DOHH2 (cell line): ENCODE measurements at regions not wholly inside any gene's neighbourhood (a gene's known extent, or its start where the extent isn't known, plus 50 kb on each side); places are given as distances from the start of the nearest gene placed in this dataset.

ENCODE experiments used
- EZH2phosphoT487 ChIP-seq: fragments of 200-600 bp; sonication (generic); IDR thresholded peaks from 2 replicates; pipeline ENCODE4 v1.6.1; 2017; ENCODE audit warnings: borderline replicate concordance, mild to moderate bottlenecking, antibody characterized with exemption, low read length, moderate library complexity, mixed read lengths
- TF ChIP-seq, protein P1 (sequence below): fragments of 200-600 bp; sonication (generic); IDR thresholded peaks from one replicate; pipeline ENCODE4 v1.5.1; 2014; ENCODE audit warnings: antibody characterized with exemption, mild to moderate bottlenecking, low read depth, low read length; ENCODE audit not compliant: poor library complexity, severe bottlenecking

DNA sequence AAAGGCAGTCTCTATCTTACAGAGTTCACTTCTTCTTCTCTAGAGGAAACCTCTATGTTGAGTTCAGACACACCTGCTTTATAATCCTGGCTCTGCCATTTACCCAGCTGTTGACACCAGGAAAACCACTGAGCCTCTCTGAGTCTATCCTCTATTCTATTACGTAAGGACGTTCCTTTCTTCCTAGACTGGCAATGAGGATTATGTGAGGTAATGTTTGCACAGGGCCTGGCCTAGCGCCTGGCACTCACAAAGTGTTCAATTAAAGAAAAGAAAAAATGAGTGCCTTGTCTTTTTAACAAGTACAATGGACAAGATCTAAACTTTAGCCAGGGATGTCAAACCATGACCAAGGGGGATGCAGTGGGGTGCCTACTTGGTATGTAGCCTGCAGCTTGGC is 641.9 kb upstream of the TBX3 start:
- TF ChIP-seq, protein P1, sequence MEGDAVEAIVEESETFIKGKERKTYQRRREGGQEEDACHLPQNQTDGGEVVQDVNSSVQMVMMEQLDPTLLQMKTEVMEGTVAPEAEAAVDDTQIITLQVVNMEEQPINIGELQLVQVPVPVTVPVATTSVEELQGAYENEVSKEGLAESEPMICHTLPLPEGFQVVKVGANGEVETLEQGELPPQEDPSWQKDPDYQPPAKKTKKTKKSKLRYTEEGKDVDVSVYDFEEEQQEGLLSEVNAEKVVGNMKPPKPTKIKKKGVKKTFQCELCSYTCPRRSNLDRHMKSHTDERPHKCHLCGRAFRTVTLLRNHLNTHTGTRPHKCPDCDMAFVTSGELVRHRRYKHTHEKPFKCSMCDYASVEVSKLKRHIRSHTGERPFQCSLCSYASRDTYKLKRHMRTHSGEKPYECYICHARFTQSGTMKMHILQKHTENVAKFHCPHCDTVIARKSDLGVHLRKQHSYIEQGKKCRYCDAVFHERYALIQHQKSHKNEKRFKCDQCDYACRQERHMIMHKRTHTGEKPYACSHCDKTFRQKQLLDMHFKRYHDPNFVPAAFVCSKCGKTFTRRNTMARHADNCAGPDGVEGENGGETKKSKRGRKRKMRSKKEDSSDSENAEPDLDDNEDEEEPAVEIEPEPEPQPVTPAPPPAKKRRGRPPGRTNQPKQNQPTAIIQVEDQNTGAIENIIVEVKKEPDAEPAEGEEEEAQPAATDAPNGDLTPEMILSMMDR, result no peak
- no peak for TF ChIP-seq EZH2phosphoT487
